ENCODE measurements at regions not wholly inside any gene's neighbourhood (a gene's known extent, or its start where the extent isn't known, plus 50 kb on each side); places are given as distances from the start of the nearest gene placed in this dataset.

GRCh38 chr6:155916846-155917624, 461.4 kb upstream of the NOX3 start:
- in situ Hi-C loops (cut with MboI): no loop called here
- no peaks in the 10 kb centered on the region for H3F3A ChIP-seq (ENCODE audit: insufficient read depth)
- no peak overlapping the region for H3K9ac ChIP-seq
- no peak for DNase-seq
- no peaks in the 10 kb centered on the region for H3K27me3 ChIP-seq (replicated peaks; ENCODE audit: insufficient read depth)
- H3K4me3 ChIP-seq: no peak overlapping the region
- no peaks in the 10 kb centered on the region for H3K79me2 ChIP-seq (ENCODE audit: insufficient read depth)
- H3K36me3 ChIP-seq (ENCODE audit: low read depth): no peaks in the 10 kb centered on the region
- no peak overlapping the region for H3K4me2 ChIP-seq (ENCODE audit: unreplicated experiment)
- H4K20me1 ChIP-seq (ENCODE audit: insufficient read depth): no peaks in the 10 kb centered on the region
- H3K27ac ChIP-seq: no peak overlapping the region
- H3K9me2 ChIP-seq (ENCODE audit: insufficient read depth): no peaks in the 10 kb centered on the region
- 27 to 38% methylated on average over 2 of the region's 2 CpGs for WGBS, 2 experiments (ENCODE audit: low coverage in 1 of 2, low lambda C conversion rate in 2 of 2, missing lambda C conversion rate in 2 of 2)
- no peaks in the 10 kb centered on the region for H3K4me1 ChIP-seq (ENCODE audit: insufficient read depth)
- TF ChIP-seq EZH2 (IDR thresholded peaks at IDR 0.05; ENCODE audit: insufficient read depth, poor library complexity, severe bottlenecking): no peak
- TF ChIP-seq EZH2phosphoT487 (IDR thresholded peaks at IDR 0.05; ENCODE audit: insufficient read depth, low read depth): no peak
- H3K9me3 ChIP-seq (ENCODE audit: low read depth): no peaks in the 10 kb centered on the region
- no peak overlapping the region for H2AFZ ChIP-seq

GRCh38 chr6:155915651-155916050, 460.0 kb upstream of the NOX3 start:
- H3K27ac ChIP-seq: no peak overlapping the region
- H3F3A ChIP-seq (ENCODE audit: insufficient read depth): no peaks in the 10 kb centered on the region
- in situ Hi-C loops (cut with MboI): no loop called here
- no peak overlapping the region for H3K9ac ChIP-seq
- H3K27me3 ChIP-seq (replicated peaks; ENCODE audit: insufficient read depth): no peaks in the 10 kb centered on the region
- no peaks in the 10 kb centered on the region for H3K9me3 ChIP-seq (ENCODE audit: low read depth)
- TF ChIP-seq EZH2 (IDR thresholded peaks at IDR 0.05; ENCODE audit: insufficient read depth, poor library complexity, severe bottlenecking) (no peak), EZH2phosphoT487 (IDR thresholded peaks at IDR 0.05; ENCODE audit: insufficient read depth, low read depth) (no peak)
- H3K79me2 ChIP-seq (ENCODE audit: insufficient read depth): no peaks in the 10 kb centered on the region
- no peak overlapping the region for H3K4me2 ChIP-seq (ENCODE audit: unreplicated experiment)
- 0 to 7% methylated on average over 1 of the region's 1 CpG for WGBS, 2 experiments (ENCODE audit: low coverage in 1 of 2, low lambda C conversion rate in 2 of 2, missing lambda C conversion rate in 2 of 2)
- H3K4me3 ChIP-seq: no peak overlapping the region
- H4K20me1 ChIP-seq (ENCODE audit: insufficient read depth): no peaks in the 10 kb centered on the region
- no peaks in the 10 kb centered on the region for H3K36me3 ChIP-seq (ENCODE audit: low read depth)
- no peaks in the 10 kb centered on the region for H3K4me1 ChIP-seq (ENCODE audit: insufficient read depth)
- H2AFZ ChIP-seq: no peak overlapping the region
- DNase-seq: no peak
- H3K9me2 ChIP-seq (ENCODE audit: insufficient read depth): no peaks in the 10 kb centered on the region

GRCh38 chr6:155913816-155914215, 458.2 kb upstream of the NOX3 start:
- in situ Hi-C loops (cut with MboI): no loop called here
- Histone ChIP-seq H3K4me2 (ENCODE audit: unreplicated experiment) (no peak overlapping the region), H3K4me3 (no peak overlapping the region), H2AFZ (no peak overlapping the region), H3K9me2 (ENCODE audit: insufficient read depth) (no peaks in the 10 kb centered on the region), H3F3A (ENCODE audit: insufficient read depth) (no peaks in the 10 kb centered on the region), H3K27me3 (replicated peaks; ENCODE audit: insufficient read depth) (no peaks in the 10 kb centered on the region), H3K9me3 (ENCODE audit: low read depth) (no peaks in the 10 kb centered on the region), H4K20me1 (ENCODE audit: insufficient read depth) (no peaks in the 10 kb centered on the region), H3K9ac (no peak overlapping the region), H3K27ac (no peak overlapping the region), H3K4me1 (ENCODE audit: insufficient read depth) (no peaks in the 10 kb centered on the region), H3K36me3 (ENCODE audit: low read depth) (no peaks in the 10 kb centered on the region), H3K79me2 (ENCODE audit: insufficient read depth) (no peaks in the 10 kb centered on the region)
- WGBS, 2 experiments (ENCODE audit: low coverage in 1 of 2, low lambda C conversion rate in 2 of 2, missing lambda C conversion rate in 2 of 2): 66 to 70% methylated on average over 8 of the region's 8 CpGs
- TF ChIP-seq EZH2 (IDR thresholded peaks at IDR 0.05; ENCODE audit: insufficient read depth, poor library complexity, severe bottlenecking) (no peak), EZH2phosphoT487 (IDR thresholded peaks at IDR 0.05; ENCODE audit: insufficient read depth, low read depth) (no peak)
- no peak for DNase-seq

GRCh38 chr6:155909710-155910109, 454.1 kb upstream of the NOX3 start:
- in situ Hi-C loops (cut with MboI): no loop called here
- TF ChIP-seq EZH2 (IDR thresholded peaks at IDR 0.05; ENCODE audit: insufficient read depth, poor library complexity, severe bottlenecking) (no peak), EZH2phosphoT487 (IDR thresholded peaks at IDR 0.05; ENCODE audit: insufficient read depth, low read depth) (no peak)
- WGBS, 2 experiments (ENCODE audit: low coverage in 1 of 2, low lambda C conversion rate in 2 of 2, missing lambda C conversion rate in 2 of 2): 42 to 58% methylated on average over 2 of the region's 2 CpGs
- Histone ChIP-seq H3K9ac (no peak overlapping the region), H2AFZ (no peak overlapping the region), H3K79me2 (ENCODE audit: insufficient read depth) (no peaks in the 10 kb centered on the region), H3F3A (ENCODE audit: insufficient read depth) (no peaks in the 10 kb centered on the region), H3K9me2 (ENCODE audit: insufficient read depth) (no peaks in the 10 kb centered on the region), H3K9me3 (ENCODE audit: low read depth) (no peaks in the 10 kb centered on the region), H3K4me2 (ENCODE audit: unreplicated experiment) (no peak overlapping the region), H3K27me3 (replicated peaks; ENCODE audit: insufficient read depth) (no peaks in the 10 kb centered on the region), H3K27ac (no peak overlapping the region), H4K20me1 (ENCODE audit: insufficient read depth) (no peaks in the 10 kb centered on the region), H3K36me3 (ENCODE audit: low read depth) (no peaks in the 10 kb centered on the region), H3K4me3 (no peak overlapping the region), H3K4me1 (ENCODE audit: insufficient read depth) (no peaks in the 10 kb centered on the region)
- no peak for DNase-seq

All from GM23248 (cell line).